Karpas-422 (cell line): ENCODE measurements at regions not wholly inside any gene's neighbourhood (a gene's known extent, or its start where the extent isn't known, plus 50 kb on each side); places are given as distances from the start of the nearest gene placed in this dataset.

Experiments
- DNase-seq: peaks from one replicate; pipeline ENCODE4 v3.0.0-alpha.2; 2015
- H2AFZ ChIP-seq: fragments of 200-600 bp; sonication (generic); 2 replicates; pipeline ENCODE4 v1.6.1; 2014; ENCODE audit warnings: antibody characterized with exemption, low read length, mixed read lengths
- H3K27ac ChIP-seq: fragments of 200-600 bp; sonication (generic); 2 replicates; pipeline ENCODE4 v1.5.1; 2014; ENCODE audit warnings: mild to moderate bottlenecking, low read length, moderate library complexity
- H3K27me3 ChIP-seq: fragments of 200-600 bp; sonication (generic); 2 replicates; pipeline ENCODE4 v1.6.1; 2014; ENCODE audit warnings: low read length, mixed read lengths
- H3K36me3 ChIP-seq: fragments of 200-600 bp; sonication (generic); 2 replicates; pipeline ENCODE4 v1.6.1; 2014; ENCODE audit warnings: low read length, mixed read lengths; ENCODE audit not compliant: insufficient read depth
- H3K4me1 ChIP-seq: fragments of 200-600 bp; sonication (generic); 2 replicates; pipeline ENCODE4 v1.6.1; 2014; ENCODE audit warnings: mild to moderate bottlenecking, low read length, mixed read lengths
- H3K4me2 ChIP-seq: fragments of 200-600 bp; sonication (generic); 2 replicates; pipeline ENCODE4 v1.6.1; 2014; ENCODE audit warnings: low read length, low read depth, mild to moderate bottlenecking; ENCODE audit not compliant: poor library complexity, severe bottlenecking
- H3K4me3 ChIP-seq: fragments of 200-600 bp; sonication (generic); 2 replicates; pipeline ENCODE4 v1.5.1; 2014; ENCODE audit warnings: mild to moderate bottlenecking, antibody characterized with exemption, low read length, mixed read lengths
- H3K79me2 ChIP-seq: fragments of 200-600 bp; sonication (generic); 2 replicates; pipeline ENCODE4 v1.6.1; 2014; ENCODE audit warnings: mild to moderate bottlenecking, low read length, mixed read lengths
- H3K9ac ChIP-seq: fragments of 200-600 bp; sonication (generic); 2 replicates; pipeline ENCODE4 v1.6.0; 2014; ENCODE audit warnings: low read length
- H3K9me2 ChIP-seq: fragments of 200-600 bp; sonication (generic), shearing (Covaris generic); replicated peaks from 2 replicates; pipeline ENCODE4 v1.6.0; 2014; ENCODE audit warnings: mild to moderate bottlenecking, low read length, moderate library complexity; ENCODE audit not compliant: insufficient read depth
- H3K9me3 ChIP-seq: fragments of 300-700, 200-600 bp; sonication (generic); 2 replicates; pipeline ENCODE4 v1.6.1; 2014; ENCODE audit warnings: low read length, mixed read lengths
- H4K20me1 ChIP-seq: fragments of 200-600 bp; sonication (generic); 2 replicates; pipeline ENCODE4 v1.6.1; 2014; ENCODE audit warnings: mild to moderate bottlenecking, antibody characterized with exemption, low read length, low read depth; ENCODE audit not compliant: insufficient read depth

GRCh38 chr12:98403385-98403784, 112.0 kb upstream of the TMPO start:
- Histone ChIP-seq H3K4me2 (no peak overlapping the region), H3K9me3 (no peaks in the 10 kb centered on the region), H3K4me1 (peaks cover 16% of the 10 kb centered on the region), H4K20me1 (no peaks in the 10 kb centered on the region), H3K79me2 (no peaks in the 10 kb centered on the region), H3K9me2 (no peaks in the 10 kb centered on the region), H3K27me3 (no peaks in the 10 kb centered on the region), H3K9ac (no peak overlapping the region), H3K4me3 (no peak overlapping the region), H2AFZ (no peak overlapping the region), H3K27ac (no peak overlapping the region), H3K36me3 (no peaks in the 10 kb centered on the region)
- DNase-seq, result no peak

GRCh38 chr12:98403936-98404335, 111.5 kb upstream of the TMPO start:
- Histone ChIP-seq H3K27me3 (no peaks in the 10 kb centered on the region), H3K79me2 (no peaks in the 10 kb centered on the region), H3K9me3 (no peaks in the 10 kb centered on the region), H3K4me3 (no peak overlapping the region), H2AFZ (no peak overlapping the region), H3K27ac (no peak overlapping the region), H3K4me2 (no peak overlapping the region), H3K9me2 (no peaks in the 10 kb centered on the region), H4K20me1 (no peaks in the 10 kb centered on the region), H3K36me3 (no peaks in the 10 kb centered on the region), H3K9ac (no peak overlapping the region), H3K4me1 (peaks cover 16% of the 10 kb centered on the region)
- DNase-seq, result no peak

GRCh38 chr12:98405805-98406366, 109.5 kb upstream of the TMPO start:
- Histone ChIP-seq H3K27me3 (no peaks in the 10 kb centered on the region), H3K9me3 (no peaks in the 10 kb centered on the region), H3K4me3 (no peak overlapping the region), H3K4me1 (peaks cover 10% of the 10 kb centered on the region), H3K36me3 (no peaks in the 10 kb centered on the region), H3K9me2 (no peaks in the 10 kb centered on the region), H3K27ac (no peak overlapping the region), H3K4me2 (no peak overlapping the region), H2AFZ (no peak overlapping the region), H3K9ac (no peak overlapping the region), H4K20me1 (no peaks in the 10 kb centered on the region), H3K79me2 (no peaks in the 10 kb centered on the region)
- DNase-seq, result no peak

GRCh38 chr12:98406378-98406777, 109.0 kb upstream of the TMPO start:
- H3K36me3 ChIP-seq, result no peaks in the 10 kb centered on the region
- no peak overlapping the region for H3K27ac ChIP-seq
- DNase-seq, result no peak
- no peak overlapping the region for H3K4me2 ChIP-seq
- no peak overlapping the region for H3K9ac ChIP-seq
- no peaks in the 10 kb centered on the region for H3K79me2 ChIP-seq
- no peaks in the 10 kb centered on the region for H3K27me3 ChIP-seq
- no peak overlapping the region for H2AFZ ChIP-seq
- no peaks in the 10 kb centered on the region for H3K9me2 ChIP-seq
- H4K20me1 ChIP-seq, result no peaks in the 10 kb centered on the region
- H3K4me3 ChIP-seq, result no peak overlapping the region
- H3K9me3 ChIP-seq, result no peaks in the 10 kb centered on the region
- peaks cover 5% of the 10 kb centered on the region for H3K4me1 ChIP-seq

- Histone ChIP-seq H3K9ac (no peak overlapping the region), H3K27ac (no peak overlapping the region), H3K4me2 (no peak overlapping the region), H2AFZ (no peak overlapping the region), H3K9me2 (no peaks in the 10 kb centered on the region), H3K79me2 (no peaks in the 10 kb centered on the region), H3K27me3 (no peaks in the 10 kb centered on the region), H4K20me1 (no peaks in the 10 kb centered on the region), H3K4me3 (no peak overlapping the region), H3K9me3 (no peaks in the 10 kb centered on the region), H3K4me1 (no peaks in the 10 kb centered on the region), H3K36me3 (no peaks in the 10 kb centered on the region)
- no peak for DNase-seq
Measured at GRCh38 chr12:98408681-98409080, 106.7 kb upstream of the TMPO start.

GRCh38 chr12:98409548-98409947, 105.8 kb upstream of the TMPO start:
- no peak overlapping the region for H3K4me2 ChIP-seq
- no peaks in the 10 kb centered on the region for H4K20me1 ChIP-seq
- H3K9ac ChIP-seq, result no peak overlapping the region
- no peaks in the 10 kb centered on the region for H3K36me3 ChIP-seq
- no peak for DNase-seq
- H3K9me2 ChIP-seq, result no peaks in the 10 kb centered on the region
- no peaks in the 10 kb centered on the region for H3K9me3 ChIP-seq
- H3K27ac ChIP-seq, result no peak overlapping the region
- H3K27me3 ChIP-seq, result no peaks in the 10 kb centered on the region
- H2AFZ ChIP-seq, result no peak overlapping the region
- H3K4me1 ChIP-seq, result no peaks in the 10 kb centered on the region
- no peaks in the 10 kb centered on the region for H3K79me2 ChIP-seq
- no peak overlapping the region for H3K4me3 ChIP-seq

- Histone ChIP-seq H3K36me3 (no peaks in the 10 kb centered on the region), H3K4me2 (no peak overlapping the region), H3K27me3 (no peaks in the 10 kb centered on the region), H3K9me3 (no peaks in the 10 kb centered on the region), H3K9ac (no peak overlapping the region), H3K4me3 (no peak overlapping the region), H2AFZ (no peak overlapping the region), H3K9me2 (no peaks in the 10 kb centered on the region), H4K20me1 (no peaks in the 10 kb centered on the region), H3K79me2 (no peaks in the 10 kb centered on the region), H3K27ac (no peak overlapping the region), H3K4me1 (no peaks in the 10 kb centered on the region)
- no peak for DNase-seq
Measured at GRCh38 chr12:98410356-98410755, 105.0 kb upstream of the TMPO start.

- Histone ChIP-seq H3K36me3 (no peaks in the 10 kb centered on the region), H3K4me2 (no peak overlapping the region), H3K4me3 (no peak overlapping the region), H3K9ac (no peak overlapping the region), H3K27ac (no peak overlapping the region), H3K79me2 (no peaks in the 10 kb centered on the region), H3K9me2 (no peaks in the 10 kb centered on the region), H3K4me1 (peaks cover 11% of the 10 kb centered on the region), H3K27me3 (no peaks in the 10 kb centered on the region), H4K20me1 (no peaks in the 10 kb centered on the region), H2AFZ (no peak overlapping the region), H3K9me3 (no peaks in the 10 kb centered on the region)
- DNase-seq, result peak; percentile 64
Measured at GRCh38 chr12:98416845-98417244, 98.5 kb upstream of the TMPO start.

GRCh38 chr12:98417266-98417665, 98.1 kb upstream of the TMPO start:
- peaks cover 11% of the 10 kb centered on the region for H3K4me1 ChIP-seq
- no peaks in the 10 kb centered on the region for H3K9me2 ChIP-seq
- H2AFZ ChIP-seq, result no peak overlapping the region
- no peaks in the 10 kb centered on the region for H3K36me3 ChIP-seq
- H3K27ac ChIP-seq, result no peak overlapping the region
- no peak overlapping the region for H3K4me3 ChIP-seq
- no peak for DNase-seq
- no peaks in the 10 kb centered on the region for H3K9me3 ChIP-seq
- no peaks in the 10 kb centered on the region for H3K79me2 ChIP-seq
- no peak overlapping the region for H3K9ac ChIP-seq
- no peak overlapping the region for H3K4me2 ChIP-seq
- no peaks in the 10 kb centered on the region for H4K20me1 ChIP-seq
- H3K27me3 ChIP-seq, result no peaks in the 10 kb centered on the region
